HepG2 (cell line): ENCODE measurements at regions not wholly inside any gene's neighbourhood (a gene's known extent, or its start where the extent isn't known, plus 50 kb on each side); places are given as distances from the start of the nearest gene placed in this dataset.

Experiments used
- ATAC-seq: fragments of 200-7000 bp; cut with Tn5 transposase; 3 replicates; pipeline ENCODE4 v1.9.1; 2020; ENCODE audit warnings: mild to moderate bottlenecking, moderate library complexity
- BruUV-seq: library from RNA; stranded (reverse); fragments of 400-500 nt; replicated peaks from 2 replicates; lab custom pipeline; 2021; lab: Mats Ljungman, UMichigan
- CTCF ChIA-PET: fragments of 300-600 bp; formaldehyde crosslinking; extraction: SDS; loops from one replicate; lab custom pipeline; 2021; ENCODE audit warnings: low total read pairs, inconsistent platforms, low intra/inter-chr PET ratio; lab: Yijun Ruan, JAX
- POLR2A ChIA-PET: fragments of 350-600 bp; sonication (Branson Sonifier 250); formaldehyde crosslinking; loops from one replicate; lab custom pipeline; 2020; ENCODE audit warnings: antibody characterized with exemption, inconsistent platforms; lab: Yijun Ruan, JAX
- DNase-seq: peaks from one replicate; pipeline ENCODE4 v3.0.0-alpha.2; 2015; ENCODE audit warnings: low spot score
- FAIRE-seq: peaks from 3 replicates; lab custom pipeline; 2011; peaks lifted over from hg19 to GRCh38; lab: Jason Lieb, UNC
- H2AFZ ChIP-seq: one replicate; pipeline ENCODE4 v1.6.1; 2011; ENCODE audit warnings: low read length, inconsistent platforms
- H3K27ac ChIP-seq: fragments of 300-600 bp; 3 replicates; pipeline ENCODE4 v1.8.0; 2011; ENCODE audit warnings: mixed run types, mild to moderate bottlenecking, mixed read lengths, low read length, inconsistent platforms; ENCODE audit not compliant: insufficient read depth; ENCODE audit errors: extremely low read length
- H3K27me3 ChIP-seq, 2 experiments: fragments of 200-600 bp in 1 of 2; 2 replicates in 1 of 2; 3 replicates in 1 of 2; pipeline versions ENCODE4 v1.6.0 to v1.8.0; 2011; ENCODE audit warnings: low read length in 2 of 2, mild to moderate bottlenecking in 2 of 2, moderate library complexity in 2 of 2, inconsistent platforms in 1 of 2; ENCODE audit not compliant: insufficient read depth in 2 of 2, control insufficient read depth in 1 of 2
- H3K36me3 ChIP-seq, 2 experiments: fragments of 200-600 bp in 1 of 2; replicated peaks in 1 of 2; 2 replicates in 1 of 2; 3 replicates in 1 of 2; pipeline versions ENCODE4 v1.5.1 to v1.8.0; 2011; ENCODE audit warnings: low read length in 2 of 2, inconsistent platforms in 1 of 2; ENCODE audit not compliant: insufficient read depth in 2 of 2, control insufficient read depth in 1 of 2
- H3K4me1 ChIP-seq: 2 replicates; pipeline ENCODE4 v1.5.1; 2012; ENCODE audit warnings: low read length, inconsistent platforms; ENCODE audit not compliant: insufficient read depth
- H3K4me2 ChIP-seq: 2 replicates; pipeline ENCODE4 v1.6.0; 2011; ENCODE audit warnings: low read depth, low read length, inconsistent platforms
- H3K4me3 ChIP-seq, 3 experiments: fragments of 200-600 bp in 1 of 3; sonication (generic), shearing (Covaris generic) in 1 of 3; replicated peaks in 1 of 3; 2 replicates each; pipeline ENCODE4 v1.5.1; 2011 to 2016; ENCODE audit warnings: low read length in 3 of 3, inconsistent platforms in 2 of 3, low read depth in 2 of 3, mild to moderate bottlenecking in 2 of 3, control low read depth in 1 of 3, mixed read lengths in 1 of 3; ENCODE audit not compliant: insufficient read depth in 1 of 3
- H3K79me2 ChIP-seq: one replicate; pipeline ENCODE4 v1.6.1; 2011; ENCODE audit warnings: low read length, inconsistent platforms; ENCODE audit not compliant: insufficient read depth
- H3K9ac ChIP-seq: 2 replicates; pipeline ENCODE4 v1.6.0; 2011; ENCODE audit warnings: mild to moderate bottlenecking, low read depth, low read length, inconsistent platforms; ENCODE audit not compliant: insufficient read depth
- H3K9me3 ChIP-seq: 2 replicates; pipeline ENCODE4 v1.5.1; 2012; ENCODE audit warnings: mild to moderate bottlenecking, low read length
- H4K20me1 ChIP-seq: 2 replicates; pipeline ENCODE4 v1.6.0; 2011; ENCODE audit warnings: inconsistent platforms, mild to moderate bottlenecking, low read length, moderate library complexity; ENCODE audit not compliant: insufficient read depth
- FUBP1 ChIP-seq: sonication (generic); formaldehyde crosslinking; IDR thresholded peaks from 2 replicates; pipeline ENCODE4 v1.5.1; 2020; ENCODE audit warnings: missing genetic modification reagents, mild to moderate bottlenecking, borderline replicate concordance
- HCFC1 ChIP-seq: fragments of 150-350 bp; IDR thresholded peaks from 2 replicates; pipeline ENCODE4 v1.6.1; 2014; ENCODE audit warnings: low read depth, low read length
- KLF13 ChIP-seq: sonication (generic); formaldehyde crosslinking; IDR thresholded peaks from 2 replicates; pipeline ENCODE4 v1.4.0; 2020; ENCODE audit warnings: mild to moderate bottlenecking, missing genetic modification reagents
- NR2F2 ChIP-seq: IDR thresholded peaks from 2 replicates; pipeline ENCODE4 v1.6.1; 2012; ENCODE audit warnings: low read depth, inconsistent platforms, borderline replicate concordance
- RFXANK ChIP-seq: IDR thresholded peaks from 2 replicates; pipeline ENCODE4 v1.6.1; 2016
- SP5 ChIP-seq: IDR thresholded peaks from 2 replicates; pipeline ENCODE4 v1.6.1; 2016; ENCODE audit warnings: low read depth, borderline replicate concordance
- UBTF ChIP-seq: sonication (generic); formaldehyde crosslinking; IDR thresholded peaks from 2 replicates; pipeline ENCODE4 v1.4.0; 2020; ENCODE audit warnings: mild to moderate bottlenecking, missing genetic modification reagents
- ZFP41 ChIP-seq: sonication (generic); formaldehyde crosslinking; IDR thresholded peaks from 2 replicates; pipeline ENCODE4 v1.4.0; 2020; ENCODE audit warnings: mild to moderate bottlenecking, missing genetic modification reagents, borderline replicate concordance
- ZKSCAN5 ChIP-seq: sonication (generic); formaldehyde crosslinking; IDR thresholded peaks from 2 replicates; pipeline ENCODE4 v1.5.1; 2020; ENCODE audit warnings: mild to moderate bottlenecking, missing genetic modification reagents
- ZNF382 ChIP-seq: sonication (generic); formaldehyde crosslinking; IDR thresholded peaks from 2 replicates; pipeline ENCODE4 v1.5.0; 2020; ENCODE audit warnings: missing genetic modification reagents, mild to moderate bottlenecking, borderline replicate concordance
- ZNF563 ChIP-seq: sonication (generic); formaldehyde crosslinking; IDR thresholded peaks from 2 replicates; pipeline ENCODE4 v1.8.0; 2022; ENCODE audit warnings: mild to moderate bottlenecking, moderate library complexity, missing genetic modification reagents
- ZNF75D ChIP-seq: sonication (generic); formaldehyde crosslinking; IDR thresholded peaks from 2 replicates; pipeline ENCODE4 v1.8.1; 2023; ENCODE audit warnings: missing genetic modification reagents, mild to moderate bottlenecking, borderline replicate concordance
- ZNF761 ChIP-seq: sonication (generic); formaldehyde crosslinking; conservative IDR thresholded peaks from 2 replicates; pipeline ENCODE4 v1.4.0; 2020; ENCODE audit warnings: mild to moderate bottlenecking, missing genetic modification reagents
- ZNF777 ChIP-seq: sonication (generic); formaldehyde crosslinking; IDR thresholded peaks from 2 replicates; pipeline ENCODE4 v1.4.0; 2020; ENCODE audit warnings: missing genetic modification reagents
- WGBS: methylation state at CpG from one replicate; pipeline ENCODE4 v1.1.6; 2017; ENCODE audit warnings: low lambda C conversion rate; 5-methylcytosine and 5-hydroxymethylcytosine counted together
- in situ Hi-C: cut with HindIII; loops from 2 replicates; pipeline ENCODE4 v1.10.0; 2017; ENCODE audit warnings: low pct_unique_long_range_greater_than_20kb; ENCODE audit not compliant: extremely low pct_ligation_motif_present
- intact Hi-C: fragments of 100-400 bp; cut with micrococcal nuclease; formaldehyde crosslinking; loops from one replicate; pipeline ENCODE4 v1.10.0; 2022; ENCODE audit not compliant: unreplicated experiment

- no peak for TF ChIP-seq NR2F2
- TF ChIP-seq HCFC1: no peak
- TF ChIP-seq ZNF563 (CRISPR knock-in tag): no peak
- TF ChIP-seq RFXANK (CRISPR knock-in tag): no peak
- TF ChIP-seq ZNF382 (CRISPR knock-in tag): no peak
- TF ChIP-seq ZKSCAN5: no peak
- TF ChIP-seq ZNF761 (CRISPR knock-in tag): no peak
Observed at GRCh38 chr4:147336252-147336651, 144.6 kb upstream of the EDNRA start (continued).

GRCh38 chr4:147339100-147339499 is 141.8 kb upstream of the EDNRA start:
- no peak overlapping the region for H3K27ac ChIP-seq
- no peak for DNase-seq
- in situ Hi-C loops (no loop called here), intact Hi-C loops (no loop called here)
- BruUV-seq: no TSS peak
- CTCF ChIA-PET: no interaction called here
- no peak overlapping the region for H2AFZ ChIP-seq
- no peaks in the 10 kb centered on the region for H4K20me1 ChIP-seq
- no peaks in the 10 kb centered on the region for H3K79me2 ChIP-seq
- no peak overlapping the region for H3K9ac ChIP-seq
- no peak for TF ChIP-seq ZNF777 (CRISPR knock-in tag)
- TF ChIP-seq ZNF75D: no peak
- WGBS: 15% methylated on average over 4 of the region's 4 CpGs
- no peak overlapping the region for H3K4me2 ChIP-seq
- H3K36me3 ChIP-seq: no peaks in the 10 kb centered on the region
- H3K4me1 ChIP-seq: no peaks in the 10 kb centered on the region
- H3K4me3 ChIP-seq: no peak overlapping the region
- H3K9me3 ChIP-seq: no peaks in the 10 kb centered on the region
- ATAC-seq: no peak
- POLR2A ChIA-PET: no interaction called here
- no peaks in the 10 kb centered on the region for H3K27me3 ChIP-seq
- no peak for FAIRE-seq

- H3K79me2 ChIP-seq: no peaks in the 10 kb centered on the region
- H4K20me1 ChIP-seq: no peaks in the 10 kb centered on the region
- no TSS peak for BruUV-seq
- H2AFZ ChIP-seq: no peak overlapping the region
- H3K4me1 ChIP-seq: no peaks in the 10 kb centered on the region
- WGBS: 0% methylated on average over 1 of the region's 1 CpG
- in situ Hi-C loops (no loop called here), intact Hi-C loops (no loop called here)
- no peak overlapping the region for H3K4me2 ChIP-seq
- no peak for FAIRE-seq
- H3K9ac ChIP-seq: no peak overlapping the region
- POLR2A ChIA-PET: no interaction called here
- CTCF ChIA-PET: no interaction called here
- H3K36me3 ChIP-seq: no peaks in the 10 kb centered on the region
- ATAC-seq: no peak
- DNase-seq: no peak
- H3K9me3 ChIP-seq: no peaks in the 10 kb centered on the region
- no peak overlapping the region for H3K4me3 ChIP-seq
- no peak overlapping the region for H3K27ac ChIP-seq
- no peaks in the 10 kb centered on the region for H3K27me3 ChIP-seq
- no peak for TF ChIP-seq ZFP41 (CRISPR knock-in tag)
- TF ChIP-seq UBTF (CRISPR knock-in tag): no peak
- TF ChIP-seq FUBP1: no peak
- TF ChIP-seq KLF13 (CRISPR knock-in tag): no peak
- TF ChIP-seq SP5 (CRISPR knock-in tag): no peak
Observed at GRCh38 chr4:147340111-147340510, 140.8 kb upstream of the EDNRA start.
